HG03439 (cell line): ENCODE measurements at regions not wholly inside any gene's neighbourhood (a gene's known extent, or its start where the extent isn't known, plus 50 kb on each side); places are given as distances from the start of the nearest gene placed in this dataset.

Source experiments
- ATAC-seq: cut with Tn5 transposase; IDR thresholded peaks from one replicate; pipeline ENCODE4 v1.9.1; 2021; ENCODE audit warnings: mild to moderate bottlenecking, moderate library complexity; ENCODE audit not compliant: unreplicated experiment

DNA sequence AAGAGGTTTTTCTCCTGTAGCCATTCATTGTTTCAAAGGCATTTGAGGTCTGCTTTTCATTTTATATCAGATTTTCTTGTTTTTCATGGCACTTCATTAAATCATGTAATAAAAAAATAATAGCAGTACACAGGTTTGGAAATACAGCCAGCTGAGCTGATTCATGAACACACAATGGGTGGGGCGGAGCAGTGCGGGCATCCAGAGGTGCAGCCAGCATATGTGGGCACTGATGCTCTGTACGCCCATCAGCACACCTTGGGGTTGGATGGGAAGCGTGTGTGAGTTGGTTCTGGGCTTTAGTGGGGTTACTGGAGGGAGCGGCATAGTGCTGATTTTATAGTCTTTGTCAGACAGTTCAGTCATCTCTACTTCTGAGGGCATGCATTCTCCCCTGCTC, 54.2 kb upstream of the IRX4 start:
- ATAC-seq, result no peak

DNA sequence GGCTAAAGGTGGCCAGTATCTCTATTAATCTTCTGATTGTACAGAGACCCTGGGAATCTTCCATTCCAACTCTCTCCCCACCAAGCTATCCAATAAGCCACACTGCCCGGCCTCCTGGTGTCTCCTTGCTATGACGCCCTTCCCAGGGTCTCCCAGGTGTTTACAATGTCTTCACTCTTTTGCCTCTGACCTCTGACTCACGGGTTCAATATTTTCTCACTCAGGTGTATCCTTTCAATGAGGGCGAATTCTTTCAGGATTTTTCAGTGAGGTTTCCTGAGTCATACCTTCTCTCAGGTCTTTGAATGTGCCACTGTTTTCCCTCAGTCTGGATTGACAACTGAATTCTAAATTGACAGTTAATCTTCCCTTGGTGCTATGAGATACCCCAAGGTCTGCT, 53.7 kb upstream of the IRX4 start:
- no peak for ATAC-seq

DNA sequence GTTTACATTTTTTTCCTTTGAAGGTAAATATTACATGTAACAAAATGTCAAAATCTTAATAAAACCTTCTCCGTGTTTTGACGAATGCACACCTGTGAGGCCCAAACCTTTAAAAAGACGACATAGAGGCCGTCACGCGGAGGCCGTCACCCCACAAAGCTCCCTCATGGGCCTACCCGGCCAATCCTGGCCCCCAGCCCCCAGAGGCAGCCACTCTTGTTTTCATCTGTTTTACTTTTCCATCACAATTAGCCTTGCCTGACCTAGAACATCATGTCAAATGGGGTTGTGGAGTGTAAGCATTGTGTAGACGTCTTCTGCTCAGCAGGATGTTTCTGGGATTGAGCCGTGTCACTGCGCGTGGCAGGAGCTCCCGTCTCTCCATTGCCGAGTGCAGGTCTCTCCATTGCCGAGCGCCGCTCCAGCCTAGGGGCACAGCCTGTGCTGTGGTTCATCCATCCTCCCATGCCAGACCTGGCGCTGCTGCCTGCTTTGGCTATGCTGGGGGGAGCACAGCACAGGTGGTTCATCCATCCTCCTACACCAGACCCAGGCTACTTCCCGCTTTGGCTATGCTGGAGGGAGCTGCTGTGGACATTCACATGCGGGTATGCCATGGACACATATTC, 52.2 kb upstream of the IRX4 start:
- no peak for ATAC-seq

DNA sequence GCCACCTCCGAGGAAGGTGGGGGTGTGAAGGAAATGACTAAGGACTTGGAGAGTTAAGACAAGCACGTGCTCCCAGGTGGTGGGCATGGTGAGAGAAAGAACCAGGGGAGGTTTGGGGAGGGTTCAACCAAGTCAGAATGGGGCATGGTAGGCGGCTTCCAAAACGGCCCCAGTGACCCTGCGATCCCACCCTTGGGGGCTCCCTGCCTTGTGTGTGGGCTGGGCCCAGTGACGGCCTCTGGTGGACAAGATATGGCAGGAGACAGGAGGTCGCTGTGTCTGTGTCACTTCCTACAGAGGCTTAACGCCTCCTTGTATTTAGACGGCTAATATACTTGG, 51.3 kb upstream of the IRX4 start:
- ATAC-seq, result no peak

DNA sequence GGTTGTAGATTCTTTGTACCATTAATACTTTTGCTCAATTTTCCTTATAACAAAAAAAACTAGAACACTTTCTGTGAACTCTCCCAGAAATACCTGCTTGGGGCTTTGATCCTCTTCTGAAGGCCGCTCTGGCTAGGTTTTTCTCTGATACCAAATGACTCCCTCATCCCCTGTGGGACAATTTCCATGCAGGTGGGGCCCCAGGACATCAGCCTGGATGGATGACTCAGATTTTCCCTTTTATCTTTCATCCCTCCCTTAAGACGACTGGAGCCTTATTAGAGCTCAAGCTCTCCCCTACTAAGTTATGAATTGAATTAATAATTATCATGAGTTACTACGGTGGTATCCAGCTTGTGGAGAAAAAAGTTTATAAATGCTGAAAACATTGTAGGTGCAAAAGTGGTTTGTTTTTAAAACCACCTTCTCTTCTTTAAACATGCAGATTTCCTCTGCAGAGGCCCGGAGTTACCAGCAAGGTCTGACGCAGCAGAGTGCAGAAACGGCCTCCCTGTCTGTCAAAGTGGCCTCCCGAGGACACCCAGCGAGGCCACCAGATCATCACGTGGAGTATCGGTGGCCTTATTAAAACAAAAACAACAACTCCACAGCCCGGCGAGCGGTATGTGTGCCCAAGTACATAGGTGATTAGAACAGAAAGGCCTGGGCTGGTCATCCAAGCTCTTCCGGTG, 50.8 kb upstream of the IRX4 start:
- ATAC-seq, result no peak
